ENCODE measurements at regions not wholly inside any gene's neighbourhood (a gene's known extent, or its start where the extent isn't known, plus 50 kb on each side); places are given as distances from the start of the nearest gene placed in this dataset.

- Histone ChIP-seq H3K27ac (no peak overlapping the region), H3K4me1 (ENCODE audit: insufficient read depth) (no peaks in the 10 kb centered on the region), H3K9me3 (no peaks in the 10 kb centered on the region), H3K36me3 (no peaks in the 10 kb centered on the region), H3K4me3 (no peak overlapping the region), H3K27me3 (no peaks in the 10 kb centered on the region)
- intact Hi-C loops (cut with DNase I): no loop called here
- 65 to 72% (median 70%) methylated on average over 6 of the region's 6 CpGs for WGBS, 3 donors
- no peak for TF ChIP-seq EP300 (IDR thresholded peaks at IDR 0.05)
- DNase-seq: no peak
Observed at GRCh38 chr22:48207919-48208535, 1445.6 kb downstream of the TBC1D22A start.

GRCh38 chr22:48205790-48206189 is 1443.3 kb downstream of the TBC1D22A start:
- Histone ChIP-seq H3K4me3 (no peak overlapping the region), H3K9me3 (no peaks in the 10 kb centered on the region), H3K36me3 (no peaks in the 10 kb centered on the region), H3K4me1 (ENCODE audit: insufficient read depth) (no peaks in the 10 kb centered on the region), H3K27ac (no peak overlapping the region), H3K27me3 (no peaks in the 10 kb centered on the region)
- TF ChIP-seq CTCF (IDR thresholded peaks at IDR 0.05) (no peak), POLR2A (IDR thresholded peaks at IDR 0.05) (no peak), EP300 (IDR thresholded peaks at IDR 0.05) (no peak)
- WGBS, 3 donors: 92 to 94% (median 94%) methylated on average over 3 of the region's 3 CpGs
- intact Hi-C loops (cut with DNase I): no loop called here
- no peak for DNase-seq

- H3K4me1 ChIP-seq (ENCODE audit: insufficient read depth): no peaks in the 10 kb centered on the region
- no peaks in the 10 kb centered on the region for H3K36me3 ChIP-seq
- H3K9me3 ChIP-seq: no peaks in the 10 kb centered on the region
- DNase-seq: no peak
- H3K4me3 ChIP-seq: no peak overlapping the region
- no peaks in the 10 kb centered on the region for H3K27me3 ChIP-seq
- H3K27ac ChIP-seq: no peak overlapping the region
- 81 to 90% (median 83%) methylated on average over 7 of the region's 7 CpGs for WGBS, 3 donors
- TF ChIP-seq EP300 (IDR thresholded peaks at IDR 0.05): no peak
- no peak for TF ChIP-seq CTCF (IDR thresholded peaks at IDR 0.05)
- no peak for TF ChIP-seq POLR2A (IDR thresholded peaks at IDR 0.05)
- intact Hi-C loops (cut with DNase I): no loop called here
Observed at GRCh38 chr22:48205161-48205560, 1442.7 kb downstream of the TBC1D22A start.

GRCh38 chr22:48204296-48204695 is 1441.8 kb downstream of the TBC1D22A start:
- H3K27ac ChIP-seq: no peak overlapping the region
- no peaks in the 10 kb centered on the region for H3K9me3 ChIP-seq
- no peak for TF ChIP-seq CTCF (IDR thresholded peaks at IDR 0.05)
- no peak for TF ChIP-seq EP300 (IDR thresholded peaks at IDR 0.05)
- WGBS, 3 donors: 68 to 75% (median 74%) methylated on average over 2 of the region's 2 CpGs
- H3K4me3 ChIP-seq: no peak overlapping the region
- no peaks in the 10 kb centered on the region for H3K36me3 ChIP-seq
- H3K4me1 ChIP-seq (ENCODE audit: insufficient read depth): no peaks in the 10 kb centered on the region
- no peaks in the 10 kb centered on the region for H3K27me3 ChIP-seq
- intact Hi-C loops (cut with DNase I): no loop called here
- no peak for DNase-seq

- TF ChIP-seq CTCF (IDR thresholded peaks at IDR 0.05): no peak
- TF ChIP-seq POLR2A (IDR thresholded peaks at IDR 0.05): no peak
- TF ChIP-seq EP300 (IDR thresholded peaks at IDR 0.05): no peak
Observed at GRCh38 chr22:48199667-48200066, 1437.2 kb downstream of the TBC1D22A start.

More at GRCh38 chr22:48199667-48200066, 1437.2 kb downstream of the TBC1D22A start:
- Histone ChIP-seq H3K9me3 (no peaks in the 10 kb centered on the region), H3K4me3 (no peak overlapping the region), H3K27me3 (no peaks in the 10 kb centered on the region), H3K4me1 (ENCODE audit: insufficient read depth) (no peaks in the 10 kb centered on the region), H3K27ac (no peak overlapping the region), H3K36me3 (no peaks in the 10 kb centered on the region)
- 90 to 95% (median 94%) methylated on average over 7 of the region's 7 CpGs for WGBS, 3 donors
- intact Hi-C loops (cut with DNase I): no loop called here
- no peak for DNase-seq
